ENCODE measurements at regions not wholly inside any gene's neighbourhood (a gene's known extent, or its start where the extent isn't known, plus 50 kb on each side); places are given as distances from the start of the nearest gene placed in this dataset.
A peak's percentile ranks its signal among the peaks of the same experiment; 100 is the strongest.
"Not testable (repeated sequence)": the region's sequence is repeated elsewhere in the genome, so short reads cannot be mapped to it uniquely, and the experiment has no call there.

DNA sequence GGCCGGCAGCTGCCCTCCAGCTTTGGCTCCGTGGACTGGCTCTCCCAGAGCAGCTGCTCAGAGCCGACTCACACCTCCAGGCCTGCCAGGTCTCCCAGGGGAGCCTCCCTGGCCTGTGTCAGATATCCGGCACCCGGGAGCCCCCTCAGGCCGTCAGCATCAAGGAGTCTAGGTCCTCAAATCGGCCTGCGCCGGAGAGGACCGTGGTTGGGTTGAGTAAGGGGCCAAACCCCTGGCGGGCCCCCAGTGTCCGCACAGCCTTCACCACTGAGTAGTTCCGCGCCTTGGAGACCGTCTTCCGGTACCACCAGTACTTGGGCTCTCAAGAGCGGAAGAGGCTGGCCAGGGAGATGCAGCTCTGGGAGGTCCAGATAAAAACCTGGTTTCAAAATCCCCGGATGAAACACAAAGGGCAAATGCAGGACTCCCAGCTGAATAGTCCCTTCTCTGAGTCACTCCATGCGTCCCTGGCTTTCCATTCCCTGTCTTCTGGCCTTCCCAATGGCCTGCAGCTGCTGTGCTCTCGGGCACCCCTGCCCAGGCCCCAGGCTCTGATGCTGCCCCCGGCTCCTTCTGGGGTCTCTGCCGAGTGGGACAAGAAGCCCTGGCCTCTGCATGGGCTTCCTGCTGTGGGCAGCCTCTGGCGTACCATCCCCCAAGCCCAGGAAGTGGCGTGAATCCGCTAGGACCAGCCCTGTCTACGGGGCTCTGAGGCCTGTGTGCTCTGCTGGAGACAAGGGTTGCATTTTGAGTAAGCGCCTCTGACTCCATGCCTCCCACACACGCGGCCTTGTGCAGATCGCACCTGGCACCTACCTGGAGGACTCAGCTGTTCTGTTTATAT, 245.1 kb upstream of the ATXN7L3B start:
- no peak for DNase-seq

DNA sequence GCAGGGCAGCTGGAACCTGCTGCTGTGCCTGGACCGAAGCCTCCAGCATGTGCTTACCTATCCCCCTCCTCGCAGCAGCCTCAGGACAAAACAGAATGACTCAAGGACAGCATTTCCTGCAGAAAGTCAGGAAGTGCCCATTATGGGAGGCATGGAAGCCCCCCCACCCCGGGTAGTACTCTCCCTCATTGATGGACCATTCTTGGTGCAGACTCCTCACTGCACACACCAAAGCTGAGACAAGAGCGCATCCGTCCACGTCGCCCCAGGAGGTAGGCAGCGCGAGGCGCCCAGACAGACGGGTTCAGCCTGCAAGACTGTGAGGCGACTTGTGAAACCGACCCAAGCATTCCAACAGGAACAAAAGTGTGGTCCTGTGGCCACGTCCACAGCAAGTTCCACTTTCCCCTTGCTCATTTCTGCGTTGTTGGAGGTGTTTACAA, 243.9 kb upstream of the ATXN7L3B start:
- no peak for DNase-seq

DNA sequence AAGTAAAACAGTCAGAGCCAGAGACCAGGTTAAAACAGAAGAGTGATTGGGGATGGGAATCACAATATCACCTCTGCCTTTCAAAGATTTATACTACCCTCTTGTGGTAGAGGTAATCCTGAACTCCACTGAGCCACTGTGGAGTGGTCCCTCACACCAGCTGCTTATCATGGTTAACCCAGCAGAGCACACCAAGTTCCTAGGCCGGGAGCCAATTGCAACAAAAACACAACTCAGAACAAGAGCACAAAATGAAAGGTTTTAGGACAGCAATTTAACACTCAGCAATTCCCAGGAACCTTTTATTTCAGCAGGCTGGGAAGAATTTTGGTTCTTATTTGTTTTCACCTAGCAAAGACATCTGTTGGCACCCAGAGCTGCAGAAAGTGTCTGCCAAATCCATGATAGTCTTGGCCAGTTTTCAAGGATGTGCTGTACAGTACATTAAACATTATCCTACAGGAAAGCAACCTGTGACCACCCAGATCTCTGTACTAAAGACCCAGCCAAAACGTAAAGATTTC, 220.5 kb upstream of the ATXN7L3B start:
- peak; percentile 31 for DNase-seq

DNA sequence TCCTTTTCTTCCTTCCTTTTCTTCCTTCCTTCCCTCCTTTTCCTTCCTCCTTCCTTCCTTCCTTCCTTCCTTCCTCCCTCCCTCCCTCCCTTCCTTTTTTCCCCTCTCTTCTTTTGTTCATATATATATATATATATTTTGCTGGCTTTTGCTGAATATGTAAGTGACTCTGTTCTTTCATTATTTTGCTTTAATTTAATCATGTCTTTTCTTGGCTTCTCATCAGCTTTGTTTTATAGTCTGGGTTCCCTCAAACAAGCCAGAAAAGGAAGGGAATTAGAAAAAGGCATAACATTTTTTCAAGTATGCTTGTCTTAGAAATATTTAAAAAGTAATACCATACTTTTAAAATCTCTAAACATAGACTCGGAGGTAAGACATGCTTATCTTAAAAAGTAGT, 219.9 kb upstream of the ATXN7L3B start:
- no peak for DNase-seq

DNA sequence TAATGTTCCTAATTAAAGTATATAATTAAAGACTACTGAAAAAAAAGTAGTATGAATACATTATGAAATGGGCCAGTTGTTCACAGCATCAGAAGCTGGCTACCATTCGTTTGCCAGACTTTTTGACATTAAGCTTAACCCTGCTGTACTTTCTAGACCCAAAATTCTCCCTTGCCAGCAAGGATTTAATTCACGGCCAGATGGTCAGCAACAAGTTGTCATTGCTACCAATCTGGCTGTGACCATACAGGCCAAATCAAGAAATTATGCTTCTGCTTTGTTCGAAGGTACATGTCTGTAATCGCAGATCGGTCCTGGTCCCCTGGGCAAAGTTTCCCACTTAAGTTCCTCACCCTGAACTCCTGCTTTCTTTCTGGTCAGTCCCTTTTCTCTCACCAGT, 217.7 kb upstream of the ATXN7L3B start:
- no peak for DNase-seq

DNA sequence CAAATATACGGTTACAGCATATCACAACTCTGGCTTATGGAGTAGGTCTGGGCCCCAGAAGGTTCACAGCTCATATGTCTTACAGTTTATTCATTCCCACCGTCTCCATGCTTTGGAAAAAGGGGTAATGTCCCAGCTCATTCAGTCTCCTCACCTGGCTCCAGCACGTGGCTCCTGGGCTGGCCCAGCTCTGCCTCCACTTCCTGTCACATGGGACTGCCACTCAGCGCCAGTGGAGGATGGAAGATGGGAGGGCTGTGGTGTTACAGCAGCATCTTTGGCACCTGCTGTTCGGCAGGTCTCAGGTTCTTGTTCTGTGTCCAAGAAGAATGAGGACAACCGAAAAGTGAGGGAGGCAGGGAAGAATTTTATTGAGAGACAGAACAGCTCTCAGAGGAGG, 216.3 kb upstream of the ATXN7L3B start:
- no peak for DNase-seq

DNA sequence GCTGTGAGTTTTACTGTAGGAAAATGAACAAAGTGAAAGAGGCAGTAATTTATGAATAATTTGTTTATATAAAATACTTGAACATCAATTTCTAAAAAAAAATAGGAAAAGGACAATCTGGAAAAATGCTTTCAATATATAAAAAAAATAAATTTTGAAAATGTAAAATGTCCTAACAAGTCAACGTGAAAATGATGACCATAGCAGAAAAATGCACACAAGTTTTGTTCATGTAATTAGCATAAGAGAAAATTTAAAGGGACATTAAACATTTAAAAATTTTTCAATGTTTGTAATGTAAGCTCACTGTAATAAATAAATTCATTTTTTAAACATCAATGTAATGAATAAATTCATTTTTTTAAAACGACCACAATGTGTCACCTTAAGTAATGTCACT, 214.8 kb upstream of the ATXN7L3B start:
- DNase-seq: no peak

DNA sequence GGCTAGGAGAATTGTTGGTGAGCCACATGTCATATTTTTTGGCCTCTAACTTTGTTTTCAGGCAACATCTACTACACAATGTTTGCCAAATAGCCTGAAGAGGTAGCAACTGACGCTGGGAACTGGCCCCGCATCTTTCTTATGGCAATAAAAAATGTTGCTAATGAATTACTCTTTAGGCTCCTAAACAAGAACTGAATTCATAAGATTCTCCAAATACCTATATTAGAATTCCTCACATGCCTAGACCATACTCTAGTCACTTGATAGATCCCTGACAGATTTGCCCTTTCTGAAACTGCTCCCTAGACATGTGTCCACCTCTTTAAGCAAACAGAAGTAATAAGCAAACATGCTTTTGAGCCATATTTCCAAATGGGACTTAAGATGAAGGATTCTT, 209.0 kb upstream of the ATXN7L3B start:
- no peak for DNase-seq

DNA sequence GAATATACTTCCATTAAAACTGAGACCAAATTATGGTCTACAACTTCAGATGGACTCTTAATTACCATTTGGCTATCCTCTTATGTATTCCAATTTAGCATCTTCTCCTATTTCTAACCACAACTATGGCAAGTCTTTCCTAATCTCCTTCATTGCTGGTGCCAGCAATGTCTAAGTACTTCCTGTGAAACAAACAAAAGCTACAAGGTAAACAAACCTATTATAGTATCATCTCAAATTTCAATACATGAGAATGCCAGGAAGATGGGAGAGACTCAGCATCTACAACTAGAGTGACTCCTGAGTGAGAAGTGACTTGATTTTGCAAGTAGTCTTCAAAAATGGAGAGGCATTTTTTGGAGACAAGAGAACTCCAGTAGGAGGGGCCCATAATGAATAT, 202.9 kb upstream of the ATXN7L3B start:
- no peak for DNase-seq

DNA sequence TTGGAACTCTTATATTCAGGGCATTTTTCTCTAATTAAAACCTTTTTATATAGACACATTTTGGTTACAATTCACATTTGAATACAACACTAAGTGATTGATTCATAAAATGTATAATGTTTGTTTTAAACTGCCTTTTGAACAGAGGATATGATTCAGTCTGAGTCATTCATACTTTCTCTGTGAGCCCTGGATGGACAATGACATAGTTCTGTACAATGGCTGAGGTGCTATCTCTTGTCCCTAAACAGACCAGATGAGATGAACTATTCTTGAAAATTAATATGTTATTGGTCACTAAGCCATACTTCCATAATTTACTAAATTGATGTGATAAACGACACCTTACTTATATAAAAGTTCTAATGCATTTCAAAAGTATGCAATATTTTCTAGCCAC, 199.7 kb upstream of the ATXN7L3B start:
- no peak for DNase-seq

DNA sequence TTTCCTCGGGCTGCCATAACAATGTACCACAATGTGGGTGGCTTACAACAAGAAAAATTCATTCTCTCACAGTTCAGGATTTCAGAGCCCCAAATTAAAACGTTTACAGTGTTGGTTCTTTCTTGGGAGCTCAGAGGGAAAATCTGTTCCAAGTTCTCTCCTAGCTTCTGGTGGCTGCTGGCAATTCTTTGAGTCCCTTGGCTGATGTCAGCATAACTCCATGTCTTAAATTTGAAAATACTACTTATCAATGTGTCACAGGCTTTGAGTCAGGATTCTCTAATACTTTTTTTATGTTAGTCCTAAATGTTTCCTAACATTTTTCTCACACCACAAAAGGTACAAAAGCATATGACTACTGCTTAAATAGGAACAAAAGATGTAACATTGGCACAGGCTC, 198.4 kb upstream of the ATXN7L3B start:
- no peak for DNase-seq

DNA sequence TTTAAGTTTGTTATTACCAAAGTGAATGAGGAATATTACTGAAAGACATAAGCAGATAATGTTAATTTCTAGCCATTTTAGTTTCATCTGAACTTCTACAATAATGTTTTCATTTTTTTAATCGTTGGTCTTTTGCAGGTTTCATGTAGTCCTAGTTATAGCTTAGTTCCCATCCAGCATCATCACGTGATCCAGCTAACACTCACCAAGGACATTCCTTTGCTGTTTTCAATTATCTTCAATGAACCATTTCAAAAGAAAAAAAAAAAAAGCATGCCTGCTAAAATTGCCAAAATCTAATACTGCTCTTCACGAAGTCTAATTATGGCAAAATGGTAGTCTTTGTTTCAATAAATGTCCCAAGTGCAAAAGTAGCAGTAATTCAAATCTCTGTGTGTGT, 187.7 kb upstream of the ATXN7L3B start:
- no peak for DNase-seq

DNA sequence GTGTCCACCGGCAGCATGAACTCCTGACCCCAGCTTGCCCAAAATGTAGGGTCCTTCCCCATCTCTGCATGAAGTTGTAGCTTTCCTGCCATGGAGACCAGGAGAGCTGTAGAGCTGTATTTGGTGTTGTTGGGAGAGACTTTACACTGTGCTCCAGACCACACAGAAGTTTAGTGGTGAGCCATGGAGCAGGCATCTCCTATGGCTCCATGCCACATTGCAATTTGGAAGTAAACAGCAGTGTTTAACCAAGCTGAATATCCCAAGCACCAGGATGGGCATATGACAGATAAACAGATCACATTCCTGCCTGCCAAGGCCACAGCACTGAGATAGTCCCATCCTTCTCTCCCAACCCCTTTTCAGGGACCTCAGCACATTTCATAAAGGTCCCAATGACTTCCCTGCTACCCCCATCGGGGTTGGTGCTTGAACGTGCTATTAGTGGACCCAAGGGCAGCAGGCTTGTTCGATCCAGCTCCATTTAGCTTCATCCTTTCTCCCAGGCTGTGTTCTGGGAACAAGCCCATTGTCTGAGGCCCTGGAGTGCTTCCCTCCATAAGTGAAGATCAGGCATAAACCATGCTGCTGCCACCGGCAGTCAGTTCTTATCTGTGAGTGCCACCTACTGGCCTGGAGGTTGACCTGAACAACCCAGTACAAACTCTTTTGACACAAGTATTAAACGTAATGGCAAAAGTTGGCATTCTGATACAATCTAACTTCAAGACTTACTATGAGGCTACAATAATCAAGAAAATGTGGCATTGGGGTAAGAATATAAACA, 172.3 kb upstream of the ATXN7L3B start:
- DNase-seq: no peak

DNA sequence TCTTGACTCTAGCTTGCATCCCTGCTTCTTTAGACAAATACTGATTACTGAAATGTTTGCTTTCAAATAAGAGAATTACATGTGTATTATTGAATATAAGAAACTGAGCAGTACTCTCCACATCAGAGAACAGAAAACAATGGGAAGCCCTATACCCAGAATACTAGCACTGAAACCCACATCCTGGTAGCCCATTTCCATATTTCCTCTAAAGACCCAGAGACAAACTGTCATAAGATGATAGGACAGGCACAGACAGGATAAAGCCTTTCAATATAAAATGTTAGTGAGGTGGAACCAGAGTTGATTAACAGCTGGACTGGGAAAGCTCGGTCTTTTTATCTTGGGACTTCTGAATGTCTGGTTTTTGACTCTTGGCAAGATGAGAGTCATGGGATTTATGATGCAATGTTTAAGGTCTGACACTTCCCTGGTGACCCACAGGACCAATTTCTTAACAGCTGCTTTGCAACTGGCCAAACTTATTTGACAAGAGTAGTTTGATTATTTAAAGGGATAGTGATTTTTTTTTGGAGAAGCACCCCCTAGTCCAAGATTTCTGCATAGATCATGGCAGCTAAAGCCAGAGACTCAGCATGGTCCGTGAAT, 166.9 kb upstream of the ATXN7L3B start:
- DNase-seq: no peak

DNA sequence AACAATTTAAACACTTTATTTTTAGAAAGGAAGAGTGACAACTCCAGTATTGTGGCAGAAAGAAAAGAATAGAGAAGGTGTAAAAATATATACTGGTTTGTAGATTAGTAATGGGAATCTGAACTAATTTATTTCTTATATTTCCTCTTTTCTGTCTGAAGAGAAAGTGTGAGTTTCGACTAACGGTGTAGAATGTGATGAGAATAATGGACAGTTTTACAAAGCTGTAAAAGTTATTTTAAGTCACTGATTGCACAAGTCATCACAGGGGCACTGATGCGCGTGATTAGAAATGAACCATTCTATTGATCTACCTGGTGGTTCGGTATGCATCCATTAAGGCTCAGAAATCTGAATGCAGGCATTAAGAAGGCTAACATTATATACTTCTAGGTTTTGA, 158.5 kb upstream of the ATXN7L3B start:
- DNase-seq: no peak

DNA sequence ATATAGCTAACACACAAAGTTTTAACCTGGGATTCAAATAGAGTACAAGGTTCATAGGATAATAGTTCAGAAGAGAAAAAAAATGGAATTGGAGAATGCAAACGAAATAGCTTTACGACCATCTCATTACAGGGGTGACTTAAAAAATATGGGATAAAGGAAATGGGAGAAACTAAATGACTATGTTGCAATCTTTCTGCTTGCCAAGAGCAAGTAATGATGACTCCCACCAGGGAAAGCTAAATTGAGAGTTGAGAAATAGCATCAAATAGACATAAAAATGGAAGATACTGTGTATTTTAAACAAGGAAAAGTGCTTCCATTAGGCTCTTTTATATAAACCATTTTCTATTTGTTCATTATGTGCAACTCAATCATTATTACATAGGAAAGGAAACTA, 155.7 kb upstream of the ATXN7L3B start:
- no peak for DNase-seq

DNA sequence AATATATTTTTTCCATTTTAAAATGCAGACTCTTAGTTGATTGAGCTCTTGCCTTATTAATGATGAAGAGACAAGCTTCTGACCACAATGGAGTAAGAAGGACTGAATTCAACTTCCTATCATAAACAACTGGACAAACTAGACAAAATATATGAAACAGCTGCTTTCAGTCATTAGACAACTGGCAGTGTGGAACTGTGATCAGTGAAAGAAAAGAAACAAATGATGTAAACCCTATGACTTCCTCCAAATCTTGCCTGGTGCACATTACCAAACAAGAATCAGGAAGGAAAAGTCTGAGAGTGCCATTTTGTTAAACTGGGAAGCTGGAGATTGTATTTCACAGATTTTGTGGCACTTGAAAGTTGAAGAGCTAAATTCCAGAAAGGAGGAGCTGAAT, 154.7 kb upstream of the ATXN7L3B start:
- DNase-seq: no peak

DNA sequence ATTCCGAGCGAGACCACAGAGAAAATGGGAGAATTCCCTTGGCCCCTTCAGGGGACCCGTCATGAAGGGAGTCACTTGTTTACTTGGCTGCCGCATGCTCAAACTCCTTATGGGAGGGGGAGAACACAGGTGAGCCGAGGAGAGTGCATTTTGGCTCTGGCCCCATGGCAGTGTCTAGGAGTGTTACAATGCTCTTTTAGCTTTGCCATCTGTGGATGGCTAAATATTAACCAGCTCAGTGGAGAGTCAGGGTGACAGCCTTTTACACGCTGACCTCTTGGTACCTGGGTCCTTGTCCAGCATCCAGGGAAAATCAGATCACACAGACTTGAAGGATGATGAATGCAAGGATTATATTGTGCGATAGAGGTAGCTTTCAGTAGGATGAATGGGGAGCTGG, 146.4 kb upstream of the ATXN7L3B start:
- no peak for DNase-seq

DNA sequence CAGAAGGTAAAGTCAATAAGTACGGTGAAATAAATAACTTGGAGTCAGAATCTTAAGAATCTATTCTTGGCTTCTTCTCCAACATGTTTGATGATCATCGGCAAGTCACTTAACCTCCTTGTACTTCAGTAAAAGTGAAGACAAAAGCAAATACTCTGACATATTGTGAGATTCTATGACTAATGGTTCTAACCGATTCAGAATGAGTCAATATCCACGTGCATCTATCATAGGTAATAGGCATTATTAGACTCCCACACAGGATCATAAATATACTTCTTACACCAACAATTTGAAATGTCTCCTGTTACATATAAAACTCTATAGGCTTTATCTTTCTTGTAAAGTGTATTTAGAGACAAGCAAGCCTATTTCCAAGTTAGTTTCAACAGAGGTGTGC, 144.4 kb upstream of the ATXN7L3B start:
- no peak for DNase-seq

DNA sequence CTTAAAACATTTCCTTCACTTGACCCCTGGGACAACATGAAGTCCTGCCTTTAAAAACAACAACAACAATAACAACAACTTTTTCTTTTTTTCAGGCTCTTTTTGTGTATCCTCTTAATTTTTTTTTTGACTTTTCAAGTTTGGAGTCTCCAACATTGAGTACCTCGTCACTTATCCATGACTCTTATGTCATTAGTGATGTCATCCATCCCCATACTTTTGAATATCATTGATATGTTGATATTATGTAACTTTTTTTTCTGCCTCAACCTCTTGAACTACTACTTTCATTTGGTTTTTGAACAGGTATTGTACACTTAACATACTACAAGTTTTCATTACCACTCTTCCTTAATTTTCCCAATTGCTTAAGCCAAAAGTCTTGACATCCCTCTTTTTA, 143.0 kb upstream of the ATXN7L3B start:
- no peak for DNase-seq

DNA sequence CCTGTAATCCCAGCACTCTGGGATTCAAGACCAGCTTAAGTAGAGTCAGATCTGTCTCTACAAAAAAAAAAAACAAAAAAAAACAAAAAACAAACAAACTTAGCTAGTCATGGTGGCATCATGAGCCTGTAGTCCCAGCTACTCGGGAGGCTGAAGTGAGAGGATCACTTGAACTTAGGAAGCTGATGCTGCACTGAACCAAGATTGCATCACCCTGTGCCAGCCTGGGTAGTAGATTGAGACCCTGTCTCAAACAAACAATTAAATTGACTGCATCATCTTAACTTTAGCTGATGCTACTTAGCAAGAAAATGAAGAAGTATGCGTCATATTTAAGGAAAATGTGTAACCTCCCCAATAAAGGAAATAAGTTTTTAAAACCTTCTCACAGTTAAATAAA, 136.6 kb upstream of the ATXN7L3B start:
- no peak for DNase-seq

DNA sequence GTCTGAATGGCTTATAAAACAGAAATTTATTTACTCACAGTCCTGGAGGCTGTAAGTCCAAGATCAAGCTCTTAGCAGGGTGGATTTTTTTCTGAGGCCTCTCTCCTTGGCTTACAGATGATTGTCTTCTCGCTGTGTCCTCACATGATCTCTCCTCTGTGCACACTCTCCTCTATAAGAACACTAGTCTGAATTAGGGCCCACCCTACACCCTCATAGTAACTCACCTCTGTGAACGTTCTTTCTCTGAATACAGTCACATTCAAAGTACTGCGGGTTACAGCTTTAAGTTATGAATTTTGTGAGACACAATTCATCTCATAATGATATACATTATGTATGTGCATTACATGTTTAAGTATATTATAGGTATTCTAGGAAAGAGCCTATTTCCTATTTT, 135.7 kb upstream of the ATXN7L3B start:
- no peak for DNase-seq

DNA sequence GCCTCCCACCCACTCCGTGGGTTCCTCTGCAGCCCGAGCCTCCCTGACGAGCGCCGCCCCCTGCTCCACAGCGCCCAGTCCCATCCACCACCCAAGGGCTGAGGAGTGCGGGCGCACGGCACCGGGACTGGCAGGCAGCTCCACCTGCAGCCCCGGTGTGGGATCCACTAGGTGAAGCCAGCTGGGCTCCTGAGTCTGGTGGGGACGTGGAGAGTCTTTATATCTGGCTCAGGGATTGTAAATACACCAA, 134.5 kb upstream of the ATXN7L3B start:
- DNase-seq: not testable (repeated sequence)
